ENCODE measurements at regions not wholly inside any gene's neighbourhood (a gene's known extent, or its start where the extent isn't known, plus 50 kb on each side); places are given as distances from the start of the nearest gene placed in this dataset.

GRCh38 chr1:243943671-243944428 lies 93.8 kb upstream of the AKT3 start:
- DNase-seq: no peak

- DNase-seq: no peak
Observed at GRCh38 chr1:243942196-243943150, 92.4 kb upstream of the AKT3 start.

- DNase-seq: no peak
Observed at GRCh38 chr1:243940451-243940850, 90.4 kb upstream of the AKT3 start.

GRCh38 chr1:243939167-243939848 lies 89.3 kb upstream of the AKT3 start:
- DNase-seq: no peak

- no peak for DNase-seq
Observed at GRCh38 chr1:243938208-243938607, 88.2 kb upstream of the AKT3 start.

- DNase-seq: no peak
Observed at GRCh38 chr1:243933495-243933894, 83.5 kb upstream of the AKT3 start.

- no peak for DNase-seq
Observed at GRCh38 chr1:243931957-243932356, 81.9 kb upstream of the AKT3 start.

- no peak for DNase-seq
Observed at GRCh38 chr1:243930822-243931671, 81.0 kb upstream of the AKT3 start.

- DNase-seq: no peak
Observed at GRCh38 chr1:243927381-243927780, 77.3 kb upstream of the AKT3 start.

- no peak for DNase-seq
Observed at GRCh38 chr1:243926803-243927245, 76.8 kb upstream of the AKT3 start.

- no peak for DNase-seq
Observed at GRCh38 chr1:243926299-243926698, 76.3 kb upstream of the AKT3 start.

GRCh38 chr1:243924588-243925349 lies 74.7 kb upstream of the AKT3 start:
- no peak for DNase-seq

GRCh38 chr1:243924188-243924587 lies 74.1 kb upstream of the AKT3 start:
- DNase-seq: no peak

GRCh38 chr1:243923292-243924171 lies 73.5 kb upstream of the AKT3 start:
- DNase-seq: no peak

- DNase-seq: no peak
Observed at GRCh38 chr1:243921111-243921510, 71.1 kb upstream of the AKT3 start.

- DNase-seq: no peak
Observed at GRCh38 chr1:243917863-243918565, 68.0 kb upstream of the AKT3 start.

- peak; percentile 63 for DNase-seq
Observed at GRCh38 chr1:243917177-243917862, 67.3 kb upstream of the AKT3 start.

GRCh38 chr1:243916160-243916559 lies 66.1 kb upstream of the AKT3 start:
- no peak for DNase-seq

GRCh38 chr1:243912347-243912746 lies 62.3 kb upstream of the AKT3 start:
- no peak for DNase-seq
